Umbilical cord (tissue), 1 donor: ENCODE measurements at regions not wholly inside any gene's neighbourhood (a gene's known extent, or its start where the extent isn't known, plus 50 kb on each side); places are given as distances from the start of the nearest gene placed in this dataset.

Experiments used
- DNase-seq: peaks from one replicate; pipeline ENCODE4 v3.0.0-alpha.2; 2015; ENCODE audit warnings: low spot score

DNA sequence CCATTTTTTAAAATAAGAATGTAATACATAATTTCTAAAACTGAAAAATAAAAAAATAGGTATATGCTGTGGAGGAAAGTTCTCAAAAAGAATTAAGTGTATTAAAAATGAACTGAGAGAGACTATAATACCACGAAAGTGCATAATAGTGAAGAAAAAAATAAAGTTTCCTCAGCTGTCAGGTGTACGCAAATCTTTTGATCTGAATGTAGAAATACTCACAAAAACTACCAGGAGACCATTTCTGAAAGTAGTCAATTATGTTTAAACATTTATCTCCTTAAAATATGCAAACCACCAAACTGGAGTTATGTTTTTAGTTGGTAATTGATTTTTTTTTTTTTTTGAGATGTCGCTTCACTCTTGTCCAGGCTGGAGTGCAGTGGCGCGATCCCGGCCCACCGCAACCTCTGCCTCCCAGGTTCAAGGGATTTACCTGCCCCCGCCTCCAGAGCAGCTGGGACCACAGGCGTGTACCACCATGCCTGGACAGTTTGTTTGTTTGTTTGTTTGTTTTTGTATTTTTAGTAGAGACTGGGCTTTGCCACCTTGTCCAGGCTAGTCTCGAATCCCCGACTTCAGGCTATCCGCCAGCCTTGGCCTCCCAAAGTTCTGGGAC lies 1169.2 kb upstream of the B3GALT2 start:
- DNase-seq: no peak

DNA sequence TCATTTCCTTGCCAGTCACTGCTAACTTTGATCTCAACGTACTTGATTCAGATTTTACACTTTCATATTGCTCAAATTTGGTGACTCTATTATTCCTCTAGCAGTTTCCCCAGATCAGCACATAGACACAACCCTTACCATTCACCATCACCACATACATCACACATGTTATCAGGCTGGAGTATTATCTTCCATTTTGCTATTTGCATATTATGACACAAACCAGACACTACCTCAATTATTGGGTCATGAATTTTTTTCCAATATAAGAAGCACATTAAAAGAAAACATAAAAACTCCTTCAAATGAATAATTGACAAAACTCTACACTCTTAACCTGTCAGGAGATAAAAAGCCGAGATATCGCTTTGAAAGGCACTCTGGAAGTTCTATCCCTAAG lies 1166.7 kb upstream of the B3GALT2 start:
- DNase-seq: peak; percentile 48

DNA sequence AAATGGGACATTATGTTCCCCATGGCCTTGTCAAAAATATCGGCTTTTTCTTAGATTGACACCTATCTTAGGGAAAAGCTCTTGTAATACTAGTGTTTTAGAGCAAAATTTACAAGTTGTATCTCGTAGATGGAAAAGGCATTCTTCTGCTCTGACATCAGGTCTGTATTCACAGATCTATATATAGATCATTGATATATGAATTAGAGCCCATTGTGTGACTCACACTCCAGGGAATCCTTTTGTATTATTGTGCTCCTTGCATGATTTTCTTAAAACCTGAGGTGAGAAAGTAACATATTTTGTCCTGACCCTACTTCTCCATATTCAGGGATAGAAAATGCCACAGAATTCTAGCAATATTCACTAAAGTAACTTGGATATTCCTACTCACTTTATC lies 1160.8 kb upstream of the B3GALT2 start:
- DNase-seq: no peak

DNA sequence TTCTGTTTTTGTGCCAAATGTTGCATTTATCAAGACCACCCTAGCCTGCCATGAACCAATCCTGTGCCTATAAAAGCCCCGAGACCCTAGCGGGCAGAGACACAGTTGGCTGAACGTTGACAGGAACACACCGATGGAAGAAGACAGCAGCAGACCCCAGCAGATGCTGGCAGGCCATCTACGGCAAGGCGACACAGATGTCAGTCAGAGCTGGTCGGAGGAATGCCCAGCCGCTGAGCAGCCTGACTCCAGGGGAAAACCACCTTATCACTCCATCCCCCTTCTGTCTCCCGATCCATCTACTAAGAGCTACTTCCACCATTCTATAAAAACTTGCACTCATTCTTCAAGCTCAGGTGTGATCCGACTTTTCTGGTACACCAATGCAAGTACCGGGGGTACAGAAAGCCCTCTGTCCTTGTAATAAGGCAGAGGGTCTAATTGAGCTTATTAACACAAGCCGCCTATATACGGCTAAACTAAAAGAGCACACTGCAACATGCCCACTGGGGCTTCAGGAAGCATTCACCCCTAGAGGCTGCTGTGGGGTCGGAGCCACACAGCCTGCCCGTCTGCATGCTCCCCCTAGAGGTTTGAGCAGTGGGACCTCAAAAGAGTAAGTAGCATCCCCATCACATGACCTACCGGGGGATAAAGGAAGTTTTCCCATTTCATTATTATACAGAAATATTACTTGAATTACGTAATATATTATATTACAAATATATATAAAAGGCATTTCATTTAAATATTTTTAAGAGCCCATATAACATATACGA lies 1156.3 kb upstream of the B3GALT2 start:
- DNase-seq: no peak

DNA sequence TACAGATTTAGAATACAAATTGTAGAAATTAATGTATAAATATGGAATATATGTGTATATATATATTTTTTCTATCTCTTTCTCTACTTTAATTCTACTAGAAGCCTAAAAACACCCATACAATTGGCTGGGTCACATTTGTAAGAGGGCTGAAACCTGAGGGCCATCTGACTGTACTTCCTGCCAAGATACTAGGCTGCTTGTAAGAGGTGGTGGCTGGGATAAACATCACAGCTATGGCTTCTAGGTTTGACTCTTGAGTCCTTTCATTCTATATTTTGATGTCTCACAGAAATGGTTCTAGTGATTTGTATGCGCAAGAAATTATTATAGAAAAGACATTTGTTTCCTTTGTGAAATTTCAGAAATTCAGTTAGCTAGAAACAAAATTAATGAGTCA lies 1155.2 kb upstream of the B3GALT2 start:
- DNase-seq: no peak

DNA sequence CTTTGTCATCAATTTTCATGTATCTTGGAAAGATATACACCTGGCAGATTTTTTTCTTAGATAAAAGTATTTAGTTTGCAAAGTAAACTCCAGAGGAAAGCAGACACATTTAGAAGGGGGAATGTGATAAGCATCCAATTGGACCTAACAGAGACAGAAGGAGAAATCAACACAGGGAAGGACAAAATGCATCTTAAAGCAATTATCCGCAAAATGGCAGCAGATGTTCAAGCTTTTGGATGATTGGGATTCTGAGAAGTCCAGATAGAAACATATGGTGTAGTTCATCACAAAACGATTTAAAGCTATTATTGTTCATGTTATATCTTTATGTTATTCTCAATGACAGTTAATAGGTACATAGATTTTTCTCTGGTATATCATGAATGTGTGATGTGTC lies 1153.1 kb upstream of the B3GALT2 start:
- DNase-seq: no peak

DNA sequence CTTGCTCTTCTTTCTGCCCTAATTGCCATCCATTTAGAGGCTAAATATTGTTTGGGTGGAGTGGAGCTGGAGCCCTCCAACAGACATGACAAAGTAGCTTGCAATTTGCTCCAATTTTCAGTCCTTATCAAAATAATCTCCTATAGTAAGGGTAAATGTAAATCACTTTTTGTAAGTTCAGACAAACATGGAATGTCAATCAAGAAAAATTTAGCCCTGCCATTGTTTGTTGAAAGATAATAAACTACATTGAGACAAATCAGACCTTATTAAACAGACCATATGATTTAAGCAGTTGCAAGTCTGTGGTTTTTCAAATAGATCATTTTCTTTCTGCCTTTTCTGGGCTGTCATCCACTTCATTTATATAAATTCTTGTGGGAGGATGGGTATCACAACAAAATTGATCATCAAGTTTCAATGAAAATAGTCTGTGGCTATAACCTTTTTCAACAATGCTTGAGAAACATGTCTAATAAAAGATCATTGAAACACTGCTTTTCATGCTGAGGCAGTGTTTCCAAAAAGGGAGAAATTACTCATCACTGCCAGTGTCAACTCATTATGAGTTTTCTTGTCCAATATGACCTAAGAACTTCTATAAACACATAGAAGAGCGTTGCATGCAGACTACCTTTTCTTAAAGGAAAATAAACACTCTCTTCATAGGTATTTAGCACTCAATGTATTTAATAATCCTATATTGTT lies 1152.0 kb upstream of the B3GALT2 start:
- no peak for DNase-seq

DNA sequence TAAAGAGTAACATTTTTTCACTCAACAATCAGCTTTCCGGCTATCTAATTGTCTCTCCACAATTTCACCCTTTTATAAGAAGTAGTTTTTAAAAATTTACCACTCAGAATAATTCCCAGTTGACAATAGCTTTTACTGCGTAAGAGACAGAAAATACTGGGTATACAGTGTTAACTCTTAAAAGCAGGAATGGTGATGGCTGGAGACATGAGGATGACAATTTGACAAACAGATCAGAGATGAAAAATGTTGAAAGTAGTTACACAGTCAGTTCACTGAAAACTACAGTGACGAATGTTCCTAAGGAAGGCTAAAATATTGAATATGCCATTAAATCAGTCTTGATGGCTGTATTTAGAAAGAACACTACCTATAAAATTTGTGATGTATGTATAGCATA lies 1146.8 kb upstream of the B3GALT2 start:
- DNase-seq: no peak

DNA sequence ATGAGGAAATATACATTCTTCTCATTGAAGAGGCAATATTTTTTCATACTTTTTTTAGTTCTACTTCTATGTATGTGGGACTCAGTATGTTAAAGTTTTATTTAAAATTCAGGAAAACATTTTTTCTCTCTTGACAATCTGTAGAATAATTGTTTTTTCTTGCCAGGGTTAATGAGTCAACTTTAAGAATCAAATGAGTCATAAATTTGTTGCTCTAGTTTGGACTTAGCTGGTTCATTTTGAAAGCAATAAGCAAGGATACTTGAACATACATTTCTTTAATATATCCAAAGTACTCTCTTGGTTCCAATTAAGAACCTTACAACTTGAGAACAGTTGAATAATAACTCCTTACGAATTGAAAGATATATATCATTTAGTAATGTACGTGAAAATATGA lies 1145.3 kb upstream of the B3GALT2 start:
- no peak for DNase-seq

DNA sequence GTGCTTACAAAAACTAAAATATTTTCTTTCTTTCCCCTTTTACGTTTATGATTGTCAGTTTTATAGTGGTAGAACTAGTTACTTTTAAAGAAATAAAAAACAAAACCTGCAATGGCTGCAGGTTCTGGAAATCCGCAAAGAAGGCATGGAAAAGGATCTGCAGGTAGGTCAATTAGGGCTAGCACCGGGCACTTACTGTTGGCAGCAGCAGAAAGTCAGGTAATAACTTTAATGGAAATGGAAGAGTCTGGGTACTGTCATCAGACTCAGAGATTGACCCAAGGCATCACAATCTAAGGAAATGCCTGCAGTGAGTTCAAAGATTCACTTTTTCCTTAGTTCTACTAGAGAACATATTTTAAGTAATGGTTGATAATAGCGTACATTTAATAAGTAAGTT lies 1136.3 kb upstream of the B3GALT2 start:
- peak; percentile 0 for DNase-seq

DNA sequence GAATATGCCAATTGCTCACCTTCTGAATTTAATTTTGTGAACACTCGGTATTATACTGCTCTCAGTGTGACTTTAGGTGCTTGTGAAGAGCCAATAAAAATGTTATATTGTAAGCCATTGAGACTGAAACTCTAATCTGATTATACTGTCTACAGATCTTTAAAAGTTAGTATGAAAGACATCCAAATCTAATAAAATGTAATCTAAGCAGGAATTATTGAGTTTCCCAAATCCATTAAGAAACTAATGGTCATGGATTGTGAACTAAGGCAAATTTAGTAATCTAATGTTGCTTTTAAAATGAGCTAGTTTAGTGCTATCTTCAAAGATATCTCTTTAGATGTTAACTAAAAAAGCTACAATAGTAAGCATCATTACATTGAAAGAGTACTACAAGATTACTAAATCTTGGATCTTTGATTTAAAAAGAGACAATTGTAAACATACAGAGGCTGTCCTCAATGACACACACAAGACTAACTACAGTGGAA lies 1132.4 kb upstream of the B3GALT2 start:
- no peak for DNase-seq

DNA sequence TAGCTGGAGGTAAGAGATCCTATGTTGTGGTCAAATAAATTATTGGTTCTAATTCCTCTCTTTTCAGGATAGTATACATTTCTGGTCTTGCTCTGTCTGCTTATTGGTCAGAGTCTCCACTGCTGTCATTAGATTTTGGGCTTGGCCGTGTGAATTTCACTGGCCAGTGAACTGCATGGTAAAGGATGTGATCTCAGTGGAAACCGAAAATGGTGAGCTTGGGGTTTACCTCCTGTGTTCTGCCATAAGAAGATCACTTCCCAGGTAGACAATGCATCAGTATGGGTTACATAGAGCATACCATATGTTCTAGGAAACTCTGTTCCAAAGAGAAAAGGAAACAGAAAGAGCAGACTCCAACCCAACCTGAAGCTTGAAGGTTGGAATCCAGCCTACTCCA lies 1123.3 kb upstream of the B3GALT2 start:
- no peak for DNase-seq

DNA sequence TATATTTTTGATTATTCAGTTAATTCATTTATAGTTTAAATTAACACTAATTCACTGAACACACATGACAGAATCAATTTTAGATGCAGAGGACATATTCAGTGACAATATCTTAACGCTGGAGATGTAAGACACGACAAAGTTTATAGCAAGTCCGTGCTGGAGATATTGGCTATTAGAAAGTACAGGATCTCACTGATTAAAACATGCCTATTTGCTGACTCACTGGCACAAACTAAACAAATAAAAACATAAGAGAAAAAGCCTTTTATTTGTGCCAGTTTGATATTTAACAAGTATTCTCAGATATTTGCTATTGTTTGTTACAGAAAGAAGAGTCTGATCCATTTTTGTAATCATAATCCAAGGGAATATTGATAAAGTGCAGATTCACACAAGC lies 1122.9 kb upstream of the B3GALT2 start:
- DNase-seq: no peak

DNA sequence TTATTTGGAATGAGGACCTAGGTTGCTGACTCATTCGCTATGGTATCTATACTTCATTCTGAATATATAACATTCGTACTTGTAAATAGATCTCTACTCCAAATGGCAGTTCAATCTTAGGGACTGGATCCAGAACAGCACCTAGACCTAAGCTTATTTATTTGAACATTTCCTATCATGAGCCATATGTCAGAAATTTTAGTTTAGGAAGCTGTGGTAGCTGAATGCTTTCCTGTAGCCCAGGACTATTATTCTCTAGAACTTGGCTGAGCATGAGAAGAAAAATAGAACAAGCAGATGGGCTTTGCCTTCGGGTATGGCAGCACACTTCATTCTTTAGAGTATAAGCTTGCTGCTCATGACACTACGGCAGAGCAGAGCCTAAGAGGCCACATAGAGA lies 1114.4 kb upstream of the B3GALT2 start:
- no peak for DNase-seq

DNA sequence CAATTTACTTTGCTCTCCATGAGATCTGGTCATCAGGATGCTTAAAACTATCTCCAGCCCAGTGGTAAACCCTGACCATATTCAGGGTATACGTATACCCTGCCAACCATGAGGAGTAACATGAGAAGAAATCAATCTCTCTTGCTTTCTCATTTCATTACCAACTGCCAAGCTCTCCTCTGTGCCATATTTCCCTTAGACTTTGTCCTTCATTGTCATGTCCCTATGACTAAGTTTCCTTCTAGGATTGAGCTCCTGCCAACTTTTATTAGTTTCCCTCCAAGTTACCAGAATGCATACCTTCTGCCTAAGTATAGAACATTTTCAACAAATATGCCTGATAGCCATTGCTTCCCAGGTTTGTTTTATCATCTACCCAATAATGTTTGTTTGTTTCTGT lies 1113.9 kb upstream of the B3GALT2 start:
- no peak for DNase-seq

DNA sequence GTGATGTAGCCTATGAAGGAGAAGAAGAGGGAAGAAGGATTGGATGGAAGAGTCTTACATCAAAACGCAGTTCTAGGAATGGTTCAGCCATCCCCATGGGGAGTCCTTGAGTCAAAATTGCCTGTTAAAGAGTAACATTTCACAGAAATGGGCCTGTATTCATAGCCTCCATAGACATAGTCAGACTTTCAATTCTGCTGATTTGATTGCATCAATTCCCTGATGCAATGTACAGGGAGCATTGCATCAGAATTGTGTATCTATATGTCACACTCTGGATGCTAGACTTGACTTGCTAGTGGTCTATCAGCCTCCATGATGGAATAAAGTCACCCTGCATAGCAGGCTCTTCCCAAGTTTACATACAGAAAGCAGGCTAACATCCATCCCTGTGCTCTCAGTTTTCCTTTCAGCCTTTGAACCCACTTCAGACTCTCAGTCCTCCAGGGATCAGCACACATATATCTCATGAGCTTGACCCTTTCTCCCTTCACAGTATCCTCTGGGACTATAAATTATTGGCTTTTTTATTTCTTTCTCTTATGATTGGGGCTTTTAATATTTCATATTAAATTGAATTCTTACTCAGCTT lies 1111.7 kb upstream of the B3GALT2 start:
- DNase-seq: no peak

DNA sequence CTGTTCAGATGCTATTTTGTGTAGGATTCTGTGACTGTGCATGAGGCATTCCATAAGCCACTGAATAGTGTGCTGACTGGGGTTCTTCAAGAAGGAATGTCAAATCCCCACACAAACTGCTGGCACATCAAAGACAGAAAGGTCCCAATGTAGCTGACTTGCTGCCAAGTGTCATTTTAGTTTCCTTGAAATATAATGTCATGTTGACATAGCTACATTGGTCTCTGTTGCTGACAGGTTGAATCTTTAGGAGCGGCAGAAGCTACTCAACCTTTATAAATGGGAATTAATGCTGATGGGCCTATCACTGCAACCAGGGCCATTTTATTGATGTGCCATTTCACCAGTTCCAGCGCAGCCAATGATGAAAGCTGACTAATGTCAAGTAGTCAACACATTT lies 1110.7 kb upstream of the B3GALT2 start:
- no peak for DNase-seq

DNA sequence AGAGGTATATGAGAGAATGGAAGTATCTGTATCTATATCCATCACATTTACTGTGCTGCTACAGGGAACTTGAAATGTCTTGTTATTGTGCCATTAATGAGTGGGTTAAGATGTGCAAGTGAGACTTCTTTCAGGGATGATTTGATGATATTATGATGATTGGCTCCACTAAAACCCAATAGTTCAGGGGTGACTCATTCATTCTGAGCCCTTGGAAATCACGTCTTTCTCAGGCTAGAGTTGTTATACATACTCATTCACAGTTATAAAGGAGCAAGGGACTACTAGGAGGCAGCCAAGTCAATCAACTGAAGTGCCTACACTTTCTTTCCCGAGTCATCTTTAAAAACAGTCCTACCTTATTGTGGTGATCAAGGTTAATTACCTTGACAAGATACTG lies 1109.8 kb upstream of the B3GALT2 start:
- no peak for DNase-seq

DNA sequence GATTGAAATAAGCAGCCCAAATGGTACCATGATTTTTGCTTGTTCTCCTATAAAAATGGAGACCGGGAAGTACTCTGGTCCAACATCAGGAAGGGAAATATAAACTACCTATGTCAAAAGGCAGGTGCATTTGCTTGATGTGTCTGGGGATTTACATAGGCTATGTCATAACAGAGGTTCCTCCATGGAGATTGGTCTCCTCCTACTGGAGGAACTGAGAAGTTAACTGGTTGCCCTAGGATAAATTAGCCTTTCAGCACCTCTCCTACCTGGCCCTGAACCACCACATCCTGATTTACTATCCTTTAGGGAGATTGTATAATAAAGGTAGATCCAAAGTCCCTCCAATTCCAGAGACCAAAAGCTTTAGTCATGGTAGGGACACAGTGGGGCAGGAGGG lies 1109.3 kb upstream of the B3GALT2 start:
- DNase-seq: no peak

DNA sequence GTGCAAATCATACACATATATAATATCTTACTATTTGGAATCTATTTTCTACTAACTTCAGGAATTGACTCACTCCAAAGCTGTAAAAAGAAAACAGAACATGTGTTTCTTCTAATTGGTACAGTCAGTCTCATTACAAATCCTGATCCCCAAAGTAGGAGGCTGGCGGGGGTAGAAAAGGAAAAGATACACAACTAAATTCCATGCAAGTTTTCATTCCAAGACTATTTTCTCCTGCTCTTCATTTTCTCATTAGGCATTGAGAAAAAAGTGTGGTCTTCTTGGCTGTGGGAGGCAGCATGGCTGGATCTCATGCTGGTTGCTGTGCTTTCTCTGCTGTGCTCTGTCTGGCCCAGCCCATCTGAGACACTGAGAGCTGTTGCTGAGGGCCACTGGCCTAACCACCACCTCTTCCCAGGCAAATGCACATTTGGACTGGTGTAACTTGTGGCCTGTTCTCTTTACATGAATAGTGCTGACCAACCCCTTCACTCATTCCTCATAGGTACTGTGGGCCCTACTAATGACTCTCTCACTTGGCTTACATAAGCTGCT lies 1107.5 kb upstream of the B3GALT2 start:
- no peak for DNase-seq

DNA sequence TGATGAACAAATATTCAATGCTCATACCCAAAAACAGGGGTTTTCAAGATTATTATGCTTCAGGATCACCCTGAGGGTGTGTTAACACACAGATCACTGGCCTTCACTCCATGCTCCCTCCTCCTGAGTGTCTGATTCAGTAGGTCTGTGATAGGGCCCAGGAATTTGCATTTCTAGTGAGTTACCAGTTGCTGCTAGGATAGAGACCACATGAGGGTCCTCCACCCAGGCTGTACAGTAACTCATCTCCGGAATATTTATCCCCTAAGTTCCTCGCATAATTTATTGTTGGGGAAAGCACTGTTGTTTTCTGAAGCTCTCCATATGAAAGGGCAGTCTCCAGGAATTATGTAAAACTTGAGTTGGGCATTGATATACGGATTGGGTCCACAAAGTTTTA lies 1106.6 kb upstream of the B3GALT2 start:
- DNase-seq: no peak
